Fibroblast of mammary gland (primary cell): ENCODE measurements at regions not wholly inside any gene's neighbourhood (a gene's known extent, or its start where the extent isn't known, plus 50 kb on each side); places are given as distances from the start of the nearest gene placed in this dataset.
"Not testable (repeated sequence)": the region's sequence is repeated elsewhere in the genome, so short reads cannot be mapped to it uniquely, and the experiment has no call there.

Source experiments
- DNase-seq: peaks from one replicate; pipeline ENCODE4 v3.0.0-alpha.2; 2010; ENCODE audit warnings: low read depth
- H3K4me3 ChIP-seq: 2 replicates; pipeline ENCODE4 v1.5.1; 2011; ENCODE audit warnings: low read depth, mild to moderate bottlenecking, low read length, moderate library complexity; ENCODE audit not compliant: control insufficient read depth
- TF ChIP-seq, protein P1 (sequence below): conservative IDR thresholded peaks from 2 replicates; pipeline ENCODE4 v1.5.1; 2011; ENCODE audit warnings: low read depth, low read length, inconsistent platforms; ENCODE audit not compliant: control insufficient read depth, insufficient read depth

DNA sequence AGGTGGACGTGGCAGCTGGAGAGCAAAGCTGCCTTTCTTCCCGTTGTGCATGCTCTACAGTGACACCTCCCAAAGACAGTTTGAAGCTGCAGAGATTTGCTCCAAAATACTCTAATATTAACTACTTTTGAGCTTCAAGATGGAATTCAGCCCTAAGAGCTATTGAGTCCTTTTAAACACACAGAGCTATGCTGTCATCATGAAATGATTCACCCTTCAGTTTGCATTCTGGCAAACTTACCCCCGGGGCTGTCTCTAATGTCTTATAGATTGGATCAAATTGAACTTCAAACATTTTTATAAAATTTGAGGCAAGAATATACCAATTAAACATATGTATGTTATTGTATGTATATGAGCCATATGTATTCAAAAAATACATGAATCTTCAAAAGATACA is 110.7 kb upstream of the EFEMP1 start:
- TF ChIP-seq, protein P1, sequence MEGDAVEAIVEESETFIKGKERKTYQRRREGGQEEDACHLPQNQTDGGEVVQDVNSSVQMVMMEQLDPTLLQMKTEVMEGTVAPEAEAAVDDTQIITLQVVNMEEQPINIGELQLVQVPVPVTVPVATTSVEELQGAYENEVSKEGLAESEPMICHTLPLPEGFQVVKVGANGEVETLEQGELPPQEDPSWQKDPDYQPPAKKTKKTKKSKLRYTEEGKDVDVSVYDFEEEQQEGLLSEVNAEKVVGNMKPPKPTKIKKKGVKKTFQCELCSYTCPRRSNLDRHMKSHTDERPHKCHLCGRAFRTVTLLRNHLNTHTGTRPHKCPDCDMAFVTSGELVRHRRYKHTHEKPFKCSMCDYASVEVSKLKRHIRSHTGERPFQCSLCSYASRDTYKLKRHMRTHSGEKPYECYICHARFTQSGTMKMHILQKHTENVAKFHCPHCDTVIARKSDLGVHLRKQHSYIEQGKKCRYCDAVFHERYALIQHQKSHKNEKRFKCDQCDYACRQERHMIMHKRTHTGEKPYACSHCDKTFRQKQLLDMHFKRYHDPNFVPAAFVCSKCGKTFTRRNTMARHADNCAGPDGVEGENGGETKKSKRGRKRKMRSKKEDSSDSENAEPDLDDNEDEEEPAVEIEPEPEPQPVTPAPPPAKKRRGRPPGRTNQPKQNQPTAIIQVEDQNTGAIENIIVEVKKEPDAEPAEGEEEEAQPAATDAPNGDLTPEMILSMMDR = no peak

DNA sequence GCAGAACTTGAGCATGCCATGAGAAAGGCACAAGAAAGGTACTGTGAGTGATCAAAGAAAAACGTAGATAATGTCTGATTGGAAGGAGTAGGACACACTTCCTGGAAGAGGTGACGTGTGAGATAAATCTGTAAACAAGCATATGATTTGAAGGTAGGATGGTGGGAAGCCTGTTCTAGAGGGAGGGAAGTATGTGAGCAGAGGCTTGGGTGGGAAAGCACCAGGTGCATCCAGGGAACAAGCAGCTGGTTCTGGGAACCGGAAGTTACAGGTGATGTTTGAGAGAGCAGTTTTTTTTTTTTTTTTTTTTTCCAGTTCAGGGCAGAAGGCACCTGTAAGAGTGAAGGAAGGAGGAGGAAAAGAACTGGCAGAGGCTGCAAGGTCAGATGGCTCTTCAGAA is 116.6 kb upstream of the EFEMP1 start:
- DNase-seq = no peak
- TF ChIP-seq, protein P1 = no peak
- no peak overlapping the region for H3K4me3 ChIP-seq

More for the DNA sequence above, 110.7 kb upstream of the EFEMP1 start:
- DNase-seq = no peak
- no peak overlapping the region for H3K4me3 ChIP-seq

DNA sequence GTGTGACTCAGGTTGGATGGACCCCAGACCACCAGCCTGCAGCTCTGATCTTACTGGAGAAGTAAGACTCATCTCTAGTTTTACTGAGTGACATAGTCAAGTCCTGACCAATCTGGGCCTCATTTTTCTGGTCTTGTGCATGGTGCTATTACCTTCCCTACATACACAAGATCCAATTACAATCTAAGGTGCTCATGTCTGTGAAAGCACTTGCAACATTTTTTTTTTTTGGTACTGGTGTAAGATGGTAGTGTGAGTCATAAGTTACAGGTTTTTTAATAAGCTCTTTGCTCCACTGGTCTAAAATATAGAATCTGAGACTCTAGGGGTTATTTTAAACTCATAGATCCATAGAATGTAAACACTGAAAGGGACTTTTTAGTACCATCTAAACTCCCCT is 117.3 kb upstream of the EFEMP1 start:
- no peak overlapping the region for H3K4me3 ChIP-seq
- DNase-seq = no peak
- TF ChIP-seq, protein P1 = no peak

DNA sequence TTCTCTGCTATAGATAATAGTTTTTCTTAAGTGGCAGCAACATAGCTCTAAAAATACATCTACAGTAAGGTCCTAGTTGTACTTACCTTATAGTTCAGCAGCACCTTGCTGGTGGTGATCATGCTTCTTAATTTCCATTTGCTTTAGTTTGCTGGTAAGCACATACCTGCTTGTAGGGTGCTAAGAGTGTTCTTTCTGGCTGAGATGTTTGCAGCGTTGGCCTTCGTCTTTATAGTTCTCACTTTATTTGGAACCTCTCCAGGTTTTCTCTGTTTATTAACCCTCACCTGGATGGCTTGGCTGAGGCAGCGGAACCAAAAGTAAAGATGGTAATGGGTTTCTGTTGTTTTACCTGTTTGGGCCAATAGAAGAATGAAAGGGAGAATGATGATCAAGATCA is 123.6 kb upstream of the EFEMP1 start:
- no peak overlapping the region for H3K4me3 ChIP-seq
- no peak for DNase-seq
- TF ChIP-seq, protein P1 = no peak

DNA sequence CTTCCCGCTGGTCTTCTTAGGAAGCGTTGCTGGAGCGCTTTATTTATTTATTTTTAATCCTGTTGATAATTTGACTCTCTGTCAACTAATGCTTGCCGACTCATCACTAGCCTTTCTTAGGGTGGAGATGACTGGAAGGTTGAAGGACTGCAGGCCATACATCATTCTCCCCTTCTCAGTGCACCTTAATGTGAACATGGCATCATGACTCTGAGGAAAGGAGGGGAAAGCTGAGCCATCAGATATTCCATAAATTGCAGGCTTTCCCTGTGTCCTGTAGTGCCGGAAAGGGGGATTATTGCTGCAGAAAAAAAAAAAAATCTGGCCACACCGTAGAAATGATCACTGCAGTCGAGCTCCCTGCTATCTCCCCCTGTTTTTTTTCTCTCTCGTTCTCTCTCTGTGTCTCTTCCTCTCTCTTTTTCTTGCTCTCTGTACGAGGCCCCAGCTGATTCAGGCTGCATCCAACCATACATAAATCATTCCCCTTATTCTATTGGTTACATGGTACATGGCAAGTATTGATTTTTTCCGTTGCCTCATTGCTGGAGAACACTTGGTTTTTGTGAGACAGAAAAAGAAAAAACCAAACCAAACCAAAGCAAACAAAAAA is 125.8 kb upstream of the EFEMP1 start:
- TF ChIP-seq, protein P1 = no peak
- no peak for DNase-seq
- no peak overlapping the region for H3K4me3 ChIP-seq

DNA sequence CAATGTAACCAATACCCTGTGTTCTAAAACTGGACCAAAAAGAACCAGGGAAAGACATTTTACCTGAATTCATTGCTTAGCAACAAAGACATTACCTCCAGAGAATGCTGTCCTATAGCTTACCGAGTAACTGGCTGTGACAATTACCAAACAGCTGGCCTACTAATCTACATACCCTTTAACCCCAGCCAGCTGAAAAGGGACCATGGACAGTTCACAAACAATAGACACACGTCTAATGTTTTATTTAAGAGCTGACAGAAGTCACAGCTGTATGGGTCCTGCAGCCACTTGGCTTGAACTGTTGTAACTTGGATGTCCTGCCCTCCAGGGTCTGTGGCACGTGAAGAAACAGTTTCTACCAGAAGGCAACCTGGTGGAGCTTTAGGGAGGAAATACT is 130.1 kb upstream of the EFEMP1 start:
- no peak for DNase-seq
- TF ChIP-seq, protein P1 = no peak
- H3K4me3 ChIP-seq = no peak overlapping the region

DNA sequence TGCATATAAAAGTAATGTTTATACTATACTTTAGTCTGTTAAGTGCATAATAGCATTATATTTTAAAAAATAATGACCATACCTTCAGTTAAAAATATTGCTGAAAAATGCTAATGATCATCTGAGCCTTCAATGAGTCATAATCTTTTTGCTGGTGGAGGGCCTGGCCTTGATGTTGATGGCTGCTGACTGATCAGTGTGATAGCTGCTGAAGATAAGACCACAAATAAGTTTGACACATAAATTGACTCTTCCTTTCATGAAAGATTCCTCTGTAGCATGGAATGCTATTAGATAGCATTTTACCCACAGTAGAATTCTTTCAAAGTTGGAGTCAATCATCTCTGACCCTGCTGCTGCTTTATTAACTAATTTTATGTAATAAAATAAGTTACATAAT is 128.4 kb upstream of the CCDC85A start:
- DNase-seq = no peak

DNA sequence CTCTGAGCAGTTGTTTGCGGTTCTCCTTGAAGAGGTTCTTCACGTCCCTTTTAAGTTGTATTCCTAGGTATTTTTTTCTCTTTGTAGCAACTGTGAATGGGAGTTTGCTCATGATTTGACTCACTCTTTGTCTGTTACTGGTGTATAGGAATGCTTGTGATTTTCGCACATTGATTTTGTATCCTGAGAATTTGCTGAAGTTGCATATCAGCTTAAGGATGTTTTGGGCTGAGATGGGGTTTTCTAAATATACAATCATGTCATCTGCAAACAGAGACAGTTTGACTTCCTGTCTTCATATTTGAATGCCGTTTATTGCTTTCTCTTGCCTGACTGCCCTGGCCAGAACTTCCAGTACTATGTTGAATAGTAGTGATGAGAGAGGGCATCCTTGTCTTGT is 122.5 kb upstream of the CCDC85A start:
- not testable (repeated sequence) for DNase-seq, H3K4me3 ChIP-seq

More for the DNA sequence above, 128.4 kb upstream of the CCDC85A start:
- TF ChIP-seq, protein P1 = no peak
- no peak overlapping the region for H3K4me3 ChIP-seq
